Cardiac muscle cell (in vitro differentiated cells and primary cell): ENCODE measurements at regions not wholly inside any gene's neighbourhood (a gene's known extent, or its start where the extent isn't known, plus 50 kb on each side); places are given as distances from the start of the nearest gene placed in this dataset.

ENCODE experiments used
- DNase-seq, 2 donors: peaks; one replicate each; pipeline versions ENCODE4 v3.0.0 to v3.0.0-alpha.2; 2010 to 2017; ENCODE audit warnings: low read depth in 1 of 2, low spot score in 1 of 2
- H3K27ac ChIP-seq: fragments of 200-600 bp; sonication (generic); 2 replicates; pipeline ENCODE4 v1.5.1; 2016
- H3K27me3 ChIP-seq: fragments of 200-600 bp; sonication (generic); 2 replicates; pipeline ENCODE4 v1.6.0; 2016; ENCODE audit warnings: control low read depth
- H3K36me3 ChIP-seq: fragments of 200-600 bp; sonication (generic); 2 replicates; pipeline ENCODE4 v1.5.1; 2016; ENCODE audit warnings: control low read depth
- H3K4me1 ChIP-seq: fragments of 200-600 bp; sonication (generic); 2 replicates; pipeline ENCODE4 v1.8.1; 2017; ENCODE audit warnings: low read depth, mild to moderate bottlenecking, mixed run types
- H3K4me3 ChIP-seq: fragments of 200-600 bp; sonication (generic); 2 replicates; pipeline ENCODE4 v1.5.1; 2016; ENCODE audit warnings: mild to moderate bottlenecking
- H3K9me3 ChIP-seq: fragments of 200-600 bp; sonication (generic); 2 replicates; pipeline ENCODE4 v1.5.1; 2017; ENCODE audit warnings: low read depth, mild to moderate bottlenecking, control low read depth
- TF ChIP-seq, protein P1 (sequence below): IDR thresholded peaks from 2 replicates; pipeline ENCODE4 v1.5.1; 2012; ENCODE audit warnings: low read depth, mild to moderate bottlenecking, low read length

DNA sequence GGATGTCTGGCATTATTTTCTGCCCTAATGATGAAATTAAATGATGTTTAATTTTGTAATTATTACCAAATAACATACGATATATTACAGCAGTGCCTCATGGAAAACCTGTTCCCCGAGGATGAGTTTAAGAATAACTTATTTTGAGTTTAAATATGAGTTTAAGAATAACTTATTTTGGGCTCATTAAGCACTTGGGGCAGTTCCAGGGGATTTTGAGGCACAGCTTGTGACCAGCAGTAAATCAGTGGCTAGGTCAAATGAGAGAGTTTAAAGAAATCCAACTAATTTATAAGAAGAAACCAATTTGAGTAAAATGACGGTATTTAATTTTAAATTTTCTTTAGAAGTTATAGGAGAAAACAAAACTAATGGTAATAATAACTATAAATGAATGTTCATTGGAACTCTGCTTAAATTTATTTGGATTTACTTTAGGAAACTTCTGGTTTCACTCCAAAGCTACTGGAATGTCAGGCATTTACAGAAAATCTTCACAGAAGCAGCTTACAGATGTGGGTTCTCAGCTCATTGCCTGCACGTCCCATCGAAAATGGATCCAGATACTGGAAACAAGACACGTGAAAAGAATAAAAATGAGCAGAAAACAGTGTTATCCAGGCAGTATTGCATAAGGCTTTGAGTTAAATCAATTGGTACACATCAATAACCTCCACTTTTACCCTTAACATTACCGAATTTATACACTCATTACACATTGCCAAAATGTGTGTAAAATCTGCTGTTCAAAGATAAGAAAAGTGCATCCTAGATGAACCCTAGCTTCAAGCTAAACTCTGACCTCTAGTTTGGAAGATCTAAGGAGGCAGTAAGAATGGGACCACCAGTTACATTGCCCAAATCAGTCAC is 784.5 kb upstream of the IGFBP3 start:
- no peaks in the 10 kb centered on the region for H3K9me3 ChIP-seq
- no peak overlapping the region for H3K27ac ChIP-seq
- H3K4me3 ChIP-seq, result no peak overlapping the region
- H3K36me3 ChIP-seq, result no peaks in the 10 kb centered on the region
- no peaks in the 10 kb centered on the region for H3K4me1 ChIP-seq
- peak in 1 of 2 donors; percentile 61 for DNase-seq
- no peaks in the 10 kb centered on the region for H3K27me3 ChIP-seq
- TF ChIP-seq, protein P1, sequence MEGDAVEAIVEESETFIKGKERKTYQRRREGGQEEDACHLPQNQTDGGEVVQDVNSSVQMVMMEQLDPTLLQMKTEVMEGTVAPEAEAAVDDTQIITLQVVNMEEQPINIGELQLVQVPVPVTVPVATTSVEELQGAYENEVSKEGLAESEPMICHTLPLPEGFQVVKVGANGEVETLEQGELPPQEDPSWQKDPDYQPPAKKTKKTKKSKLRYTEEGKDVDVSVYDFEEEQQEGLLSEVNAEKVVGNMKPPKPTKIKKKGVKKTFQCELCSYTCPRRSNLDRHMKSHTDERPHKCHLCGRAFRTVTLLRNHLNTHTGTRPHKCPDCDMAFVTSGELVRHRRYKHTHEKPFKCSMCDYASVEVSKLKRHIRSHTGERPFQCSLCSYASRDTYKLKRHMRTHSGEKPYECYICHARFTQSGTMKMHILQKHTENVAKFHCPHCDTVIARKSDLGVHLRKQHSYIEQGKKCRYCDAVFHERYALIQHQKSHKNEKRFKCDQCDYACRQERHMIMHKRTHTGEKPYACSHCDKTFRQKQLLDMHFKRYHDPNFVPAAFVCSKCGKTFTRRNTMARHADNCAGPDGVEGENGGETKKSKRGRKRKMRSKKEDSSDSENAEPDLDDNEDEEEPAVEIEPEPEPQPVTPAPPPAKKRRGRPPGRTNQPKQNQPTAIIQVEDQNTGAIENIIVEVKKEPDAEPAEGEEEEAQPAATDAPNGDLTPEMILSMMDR, result no peak

- H3K9me3 ChIP-seq, result no peaks in the 10 kb centered on the region
- H3K27ac ChIP-seq, result no peak overlapping the region
- TF ChIP-seq, protein P1, result no peak
- no peaks in the 10 kb centered on the region for H3K4me1 ChIP-seq
- H3K36me3 ChIP-seq, result no peaks in the 10 kb centered on the region
- H3K4me3 ChIP-seq, result no peak overlapping the region
- no peak for DNase-seq
- no peaks in the 10 kb centered on the region for H3K27me3 ChIP-seq
Observed at GRCh38 chr7:46696741-46697140, 775.7 kb upstream of the IGFBP3 start.

DNA sequence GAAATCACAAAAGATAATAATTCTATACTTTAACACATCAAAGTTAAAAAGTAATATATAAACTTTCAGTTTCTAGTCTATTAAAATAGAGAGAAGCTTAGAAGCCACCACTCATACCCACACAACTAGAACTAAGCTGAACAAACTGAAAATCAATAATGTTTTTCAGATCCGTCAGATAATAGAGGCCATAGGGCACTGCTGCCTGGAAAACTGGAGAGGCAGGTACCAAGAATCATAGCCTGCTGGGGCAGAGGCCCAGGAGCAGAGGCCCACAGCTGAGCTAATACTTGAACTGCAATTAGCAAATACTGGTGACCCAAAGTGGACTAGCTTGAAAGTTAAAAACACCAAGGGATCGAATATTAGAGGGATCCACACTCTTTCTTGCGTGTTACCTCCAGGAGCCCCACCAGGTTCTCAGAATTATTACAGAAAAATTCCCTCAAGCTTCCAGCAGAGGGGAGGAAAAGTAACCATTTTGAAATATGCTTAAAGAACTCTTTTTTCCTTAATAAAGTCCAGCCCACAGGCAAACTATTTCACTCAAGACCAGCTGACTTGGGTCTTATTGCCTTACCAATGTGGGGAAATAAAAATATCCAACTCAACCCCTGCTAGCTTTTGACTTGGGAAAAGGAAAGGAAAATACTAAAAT is 774.1 kb upstream of the IGFBP3 start:
- Histone ChIP-seq H3K4me3 (no peak overlapping the region), H3K27ac (no peak overlapping the region), H3K9me3 (no peaks in the 10 kb centered on the region), H3K27me3 (no peaks in the 10 kb centered on the region), H3K36me3 (no peaks in the 10 kb centered on the region), H3K4me1 (no peaks in the 10 kb centered on the region)
- DNase-seq, result no peak
- TF ChIP-seq, protein P1, result no peak

- H3K36me3 ChIP-seq, result no peaks in the 10 kb centered on the region
- no peaks in the 10 kb centered on the region for H3K9me3 ChIP-seq
- no peak overlapping the region for H3K4me3 ChIP-seq
- no peak overlapping the region for H3K27ac ChIP-seq
- DNase-seq, result no peak
- TF ChIP-seq, protein P1, result no peak
- H3K27me3 ChIP-seq, result no peaks in the 10 kb centered on the region
- H3K4me1 ChIP-seq, result no peaks in the 10 kb centered on the region
Observed at GRCh38 chr7:46694058-46694457, 773.0 kb upstream of the IGFBP3 start.

- H3K9me3 ChIP-seq, result no peaks in the 10 kb centered on the region
- DNase-seq, result peak in 1 of 2 donors; percentile 20
- H3K27ac ChIP-seq, result no peak overlapping the region
- no peaks in the 10 kb centered on the region for H3K36me3 ChIP-seq
- H3K27me3 ChIP-seq, result no peaks in the 10 kb centered on the region
- TF ChIP-seq, protein P1, result no peak
- H3K4me3 ChIP-seq, result no peak overlapping the region
- no peaks in the 10 kb centered on the region for H3K4me1 ChIP-seq
Observed at GRCh38 chr7:46687203-46687602, 766.1 kb upstream of the IGFBP3 start.
